ENCODE measurements at regions not wholly inside any gene's neighbourhood (a gene's known extent, or its start where the extent isn't known, plus 50 kb on each side); places are given as distances from the start of the nearest gene placed in this dataset.

DNA sequence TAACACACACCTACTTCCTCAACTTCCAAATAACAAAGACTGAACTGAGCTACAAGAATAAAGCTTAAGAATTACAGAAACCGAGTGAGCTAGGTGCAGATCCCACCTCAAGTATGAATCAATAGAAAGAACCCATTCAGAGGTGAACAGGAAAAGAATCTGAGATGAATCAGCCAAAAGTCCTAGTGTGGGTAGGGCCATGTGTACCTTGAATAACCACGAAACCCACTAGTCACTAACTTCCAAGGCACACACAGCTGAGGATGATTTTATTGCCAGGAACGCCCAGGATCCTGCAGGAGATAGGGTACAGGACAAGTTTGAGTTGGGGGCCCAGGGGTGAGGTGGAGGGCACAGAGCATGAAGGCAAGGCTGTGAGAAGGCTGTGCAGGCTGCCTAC, 99.7 kb upstream of the REG3A start:
- Histone ChIP-seq H3K4me2 (ENCODE audit: control insufficient read depth, extremely low read depth, insufficient read depth, low read depth, low read length) (no peak overlapping the region), H3K9me3 (ENCODE audit: control insufficient read depth, low read depth, low read length) (no peaks in the 10 kb centered on the region), H3K27ac (ENCODE audit: control insufficient read depth, insufficient read depth, low read length) (no peak overlapping the region), H3K79me2 (ENCODE audit: control insufficient read depth, insufficient read depth, low read length) (no peaks in the 10 kb centered on the region), H3K9ac (ENCODE audit: control insufficient read depth, extremely low read depth, insufficient read depth, low read length) (no peak overlapping the region), H3K4me3 (ENCODE audit: control insufficient read depth in 2 of 3, extremely low read depth in 1 of 3, insufficient read depth in 2 of 3, low read depth in 1 of 3, low read length in 3 of 3) (no peak overlapping the region), H3K27me3 (ENCODE audit: control insufficient read depth, extremely low read depth, insufficient read depth, low read length) (no peaks in the 10 kb centered on the region), H3K9me1 (ENCODE audit: control insufficient read depth, extremely low read depth, insufficient read depth, low read length) (no peaks in the 10 kb centered on the region), H3K4me1 (ENCODE audit: control insufficient read depth, extremely low read depth, insufficient read depth, low read length) (no peaks in the 10 kb centered on the region), H4K20me1 (ENCODE audit: control insufficient read depth, extremely low read depth, insufficient read depth, low read length) (no peaks in the 10 kb centered on the region), H2AFZ (ENCODE audit: control insufficient read depth, low read length) (no peak overlapping the region), H3K36me3 (ENCODE audit: control insufficient read depth in 2 of 2, extremely low read depth in 1 of 2, insufficient read depth in 2 of 2, low read length in 2 of 2) (no peaks in the 10 kb centered on the region)
- dilution Hi-C loops (cut with MboI; ENCODE audit: extremely low pct_ligation_motif_present, low sequenced_read_pairs): no loop called here
- FAIRE-seq (no peak), DNase-seq (ENCODE audit: low read depth, low spot score) (no peak)
- TF ChIP-seq EZH2 (IDR thresholded peaks at IDR 0.05; ENCODE audit: low read length): no peak
- TF ChIP-seq, protein P1, sequence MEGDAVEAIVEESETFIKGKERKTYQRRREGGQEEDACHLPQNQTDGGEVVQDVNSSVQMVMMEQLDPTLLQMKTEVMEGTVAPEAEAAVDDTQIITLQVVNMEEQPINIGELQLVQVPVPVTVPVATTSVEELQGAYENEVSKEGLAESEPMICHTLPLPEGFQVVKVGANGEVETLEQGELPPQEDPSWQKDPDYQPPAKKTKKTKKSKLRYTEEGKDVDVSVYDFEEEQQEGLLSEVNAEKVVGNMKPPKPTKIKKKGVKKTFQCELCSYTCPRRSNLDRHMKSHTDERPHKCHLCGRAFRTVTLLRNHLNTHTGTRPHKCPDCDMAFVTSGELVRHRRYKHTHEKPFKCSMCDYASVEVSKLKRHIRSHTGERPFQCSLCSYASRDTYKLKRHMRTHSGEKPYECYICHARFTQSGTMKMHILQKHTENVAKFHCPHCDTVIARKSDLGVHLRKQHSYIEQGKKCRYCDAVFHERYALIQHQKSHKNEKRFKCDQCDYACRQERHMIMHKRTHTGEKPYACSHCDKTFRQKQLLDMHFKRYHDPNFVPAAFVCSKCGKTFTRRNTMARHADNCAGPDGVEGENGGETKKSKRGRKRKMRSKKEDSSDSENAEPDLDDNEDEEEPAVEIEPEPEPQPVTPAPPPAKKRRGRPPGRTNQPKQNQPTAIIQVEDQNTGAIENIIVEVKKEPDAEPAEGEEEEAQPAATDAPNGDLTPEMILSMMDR (optimal IDR thresholded peaks at IDR 0.05 in 1 of 3, IDR thresholded peaks at IDR 0.05 in 1 of 3, conservative IDR thresholded peaks at IDR 0.05 in 1 of 3; ENCODE audit: extremely low read depth in 1 of 3, insufficient read depth in 2 of 3, low read length in 3 of 3): no peak

DNA sequence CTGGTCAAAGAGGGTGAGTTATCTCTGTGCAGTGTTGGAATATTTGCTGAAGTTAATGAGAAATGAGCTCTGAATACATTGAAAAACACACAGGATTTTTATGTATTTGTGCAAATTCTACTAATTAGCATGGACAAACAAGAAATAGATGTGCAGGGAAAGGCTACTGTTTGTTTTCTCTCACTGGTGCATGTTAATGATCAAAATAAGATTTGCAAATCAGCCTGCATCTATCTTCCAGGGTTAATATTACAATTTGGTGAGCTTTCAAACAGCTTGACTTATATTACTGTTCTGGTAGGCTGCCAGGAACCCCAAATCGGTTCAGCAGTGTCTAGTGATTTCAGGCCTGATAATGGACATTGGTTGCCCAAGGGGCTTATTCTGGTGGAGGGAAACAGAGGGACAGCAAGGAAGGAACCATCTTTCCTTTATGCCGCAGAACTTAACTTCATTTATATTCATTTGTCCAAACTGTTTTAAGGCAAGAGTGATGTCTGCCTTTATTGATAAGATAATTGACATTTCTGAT, 93.8 kb upstream of the REG3A start:
- Histone ChIP-seq H3K4me3 (ENCODE audit: control insufficient read depth in 2 of 3, extremely low read depth in 1 of 3, insufficient read depth in 2 of 3, low read depth in 1 of 3, low read length in 3 of 3) (no peak overlapping the region), H3K4me2 (ENCODE audit: control insufficient read depth, extremely low read depth, insufficient read depth, low read depth, low read length) (no peak overlapping the region), H3K27me3 (ENCODE audit: control insufficient read depth, extremely low read depth, insufficient read depth, low read length) (no peaks in the 10 kb centered on the region), H2AFZ (ENCODE audit: control insufficient read depth, low read length) (no peak overlapping the region), H3K9me3 (ENCODE audit: control insufficient read depth, low read depth, low read length) (peaks cover 3% of the 10 kb centered on the region), H3K9me1 (ENCODE audit: control insufficient read depth, extremely low read depth, insufficient read depth, low read length) (no peaks in the 10 kb centered on the region), H3K36me3 (ENCODE audit: control insufficient read depth in 2 of 2, extremely low read depth in 1 of 2, insufficient read depth in 2 of 2, low read length in 2 of 2) (no peaks in the 10 kb centered on the region), H3K4me1 (ENCODE audit: control insufficient read depth, extremely low read depth, insufficient read depth, low read length) (no peaks in the 10 kb centered on the region), H4K20me1 (ENCODE audit: control insufficient read depth, extremely low read depth, insufficient read depth, low read length) (no peaks in the 10 kb centered on the region), H3K79me2 (ENCODE audit: control insufficient read depth, insufficient read depth, low read length) (no peaks in the 10 kb centered on the region), H3K27ac (ENCODE audit: control insufficient read depth, insufficient read depth, low read length) (no peak overlapping the region), H3K9ac (ENCODE audit: control insufficient read depth, extremely low read depth, insufficient read depth, low read length) (no peak overlapping the region)
- TF ChIP-seq, protein P1 (optimal IDR thresholded peaks at IDR 0.05 in 1 of 3, IDR thresholded peaks at IDR 0.05 in 1 of 3, conservative IDR thresholded peaks at IDR 0.05 in 1 of 3; ENCODE audit: extremely low read depth in 1 of 3, insufficient read depth in 2 of 3, low read length in 3 of 3): no peak
- TF ChIP-seq EZH2 (IDR thresholded peaks at IDR 0.05; ENCODE audit: low read length): no peak
- FAIRE-seq: no peak
- no peak for DNase-seq (ENCODE audit: low read depth, low spot score)
- dilution Hi-C loops (cut with MboI; ENCODE audit: extremely low pct_ligation_motif_present, low sequenced_read_pairs): no loop called here

Data from keratinocyte (primary cell).